ENCODE measurements at regions not wholly inside any gene's neighbourhood (a gene's known extent, or its start where the extent isn't known, plus 50 kb on each side); places are given as distances from the start of the nearest gene placed in this dataset.

DNA sequence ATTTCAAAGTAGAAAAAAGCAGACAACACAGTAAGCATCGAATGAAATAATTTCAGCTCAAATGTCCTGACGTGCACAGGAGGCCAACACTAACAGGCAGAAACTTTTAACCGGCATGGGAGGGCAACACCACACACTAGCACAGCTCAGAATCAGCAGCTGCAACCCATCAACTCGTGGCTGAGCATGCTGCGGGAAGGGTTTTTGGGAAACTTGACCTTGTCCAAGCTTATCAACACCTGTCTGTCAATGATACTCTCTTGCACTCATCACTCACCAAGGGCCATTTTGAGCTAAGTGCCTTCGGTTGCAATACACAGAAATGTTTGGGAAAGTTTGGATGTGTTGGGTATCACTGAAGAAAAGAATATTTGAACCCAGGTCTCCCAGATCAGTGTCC is 483.7 kb downstream of the TSHZ3 start:
- H3K27ac Mint-ChIP-seq: no peak overlapping the region
- no peak for DNase-seq (ENCODE audit: low spot score in 2 of 2, unreplicated experiment in 2 of 2)
- no peak overlapping the region for H3K4me3 Mint-ChIP-seq
- H3K27me3 Mint-ChIP-seq (ENCODE audit: low read depth): peaks cover 27% of the 10 kb centered on the region
- H3K9me3 Mint-ChIP-seq: peaks cover 14% of the 10 kb centered on the region
- TF ChIP-seq, protein P1, sequence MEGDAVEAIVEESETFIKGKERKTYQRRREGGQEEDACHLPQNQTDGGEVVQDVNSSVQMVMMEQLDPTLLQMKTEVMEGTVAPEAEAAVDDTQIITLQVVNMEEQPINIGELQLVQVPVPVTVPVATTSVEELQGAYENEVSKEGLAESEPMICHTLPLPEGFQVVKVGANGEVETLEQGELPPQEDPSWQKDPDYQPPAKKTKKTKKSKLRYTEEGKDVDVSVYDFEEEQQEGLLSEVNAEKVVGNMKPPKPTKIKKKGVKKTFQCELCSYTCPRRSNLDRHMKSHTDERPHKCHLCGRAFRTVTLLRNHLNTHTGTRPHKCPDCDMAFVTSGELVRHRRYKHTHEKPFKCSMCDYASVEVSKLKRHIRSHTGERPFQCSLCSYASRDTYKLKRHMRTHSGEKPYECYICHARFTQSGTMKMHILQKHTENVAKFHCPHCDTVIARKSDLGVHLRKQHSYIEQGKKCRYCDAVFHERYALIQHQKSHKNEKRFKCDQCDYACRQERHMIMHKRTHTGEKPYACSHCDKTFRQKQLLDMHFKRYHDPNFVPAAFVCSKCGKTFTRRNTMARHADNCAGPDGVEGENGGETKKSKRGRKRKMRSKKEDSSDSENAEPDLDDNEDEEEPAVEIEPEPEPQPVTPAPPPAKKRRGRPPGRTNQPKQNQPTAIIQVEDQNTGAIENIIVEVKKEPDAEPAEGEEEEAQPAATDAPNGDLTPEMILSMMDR (IDR thresholded peaks at IDR 0.05; ENCODE audit: unreplicated experiment): no peak
- no peaks in the 10 kb centered on the region for H3K36me3 Mint-ChIP-seq
- H3K4me1 Mint-ChIP-seq: peaks cover 3% of the 10 kb centered on the region

DNA sequence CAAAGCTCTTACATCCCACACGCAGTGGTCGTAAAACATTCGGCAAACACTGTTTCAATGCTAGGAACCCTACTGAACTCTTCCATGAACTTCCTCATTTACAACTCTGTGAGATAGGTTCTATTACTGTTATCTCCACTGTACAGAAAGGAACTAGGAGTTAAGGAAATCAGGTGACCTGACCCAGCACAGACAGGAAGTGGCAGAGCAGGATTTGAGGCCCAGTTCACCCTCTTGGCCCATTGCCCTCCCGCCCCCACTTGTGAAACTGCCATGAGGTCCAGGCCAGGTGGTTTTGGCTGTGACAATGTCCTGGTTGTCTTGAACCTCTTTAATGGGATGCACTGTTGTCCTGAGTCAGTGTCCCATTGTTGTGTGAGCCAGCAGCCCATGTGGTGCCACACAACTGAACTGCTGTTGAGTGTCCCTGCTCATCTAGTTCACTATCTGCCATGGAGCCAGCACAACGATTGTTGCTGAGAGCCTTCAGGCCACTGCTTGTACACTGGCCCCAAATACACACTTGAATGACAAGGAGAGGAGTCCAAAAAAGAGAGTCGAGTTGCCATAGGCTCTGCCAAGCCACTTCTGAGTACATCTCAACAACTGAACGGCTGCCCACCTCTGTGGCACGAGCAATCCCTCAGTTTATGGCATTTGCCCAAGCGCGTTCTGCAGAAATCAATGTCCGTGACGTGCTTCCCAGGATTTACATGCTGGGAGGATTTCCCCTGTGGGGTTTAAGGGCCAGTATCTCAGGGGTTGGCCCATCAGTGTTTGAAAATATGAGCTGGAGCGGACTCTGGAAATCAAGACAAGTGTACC is 484.6 kb downstream of the TSHZ3 start:
- TF ChIP-seq, protein P1 (IDR thresholded peaks at IDR 0.05; ENCODE audit: unreplicated experiment): no peak
- no peak for DNase-seq (ENCODE audit: low spot score in 2 of 2, unreplicated experiment in 2 of 2)
- Mint-ChIP-seq H3K9me3 (peaks cover 21% of the 10 kb centered on the region), H3K4me3 (no peak overlapping the region), H3K27me3 (ENCODE audit: low read depth) (peaks cover 27% of the 10 kb centered on the region), H3K27ac (no peak overlapping the region), H3K36me3 (no peaks in the 10 kb centered on the region), H3K4me1 (no peaks in the 10 kb centered on the region)

DNA sequence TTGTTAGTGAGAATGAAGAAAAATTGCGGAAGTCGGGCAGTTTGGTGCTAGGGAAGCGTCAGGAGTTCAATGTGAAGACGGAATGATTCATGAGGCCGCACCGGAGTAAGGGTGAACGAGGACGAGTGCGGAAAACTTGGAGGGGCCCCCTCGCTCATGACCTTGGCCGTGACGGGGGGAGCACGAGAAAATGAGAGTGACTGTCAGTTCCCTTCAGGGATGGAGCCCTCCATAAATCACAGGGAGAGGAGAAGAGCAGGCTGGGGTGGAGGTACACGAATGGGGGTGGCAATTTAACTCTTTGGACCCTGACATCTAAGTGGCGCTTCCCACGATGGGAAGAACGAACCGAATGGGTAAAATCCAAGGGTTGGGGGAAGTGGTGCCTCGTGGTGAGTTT is 486.4 kb downstream of the TSHZ3 start:
- peaks cover 17% of the 10 kb centered on the region for H3K27me3 Mint-ChIP-seq (ENCODE audit: low read depth)
- no peak for DNase-seq (ENCODE audit: low spot score in 2 of 2, unreplicated experiment in 2 of 2)
- H3K9me3 Mint-ChIP-seq: peaks cover 17% of the 10 kb centered on the region
- H3K4me3 Mint-ChIP-seq: no peak overlapping the region
- no peak overlapping the region for H3K27ac Mint-ChIP-seq
- no peaks in the 10 kb centered on the region for H3K36me3 Mint-ChIP-seq
- peaks cover 2% of the 10 kb centered on the region for H3K4me1 Mint-ChIP-seq
- TF ChIP-seq, protein P1 (IDR thresholded peaks at IDR 0.05; ENCODE audit: unreplicated experiment): no peak

DNA sequence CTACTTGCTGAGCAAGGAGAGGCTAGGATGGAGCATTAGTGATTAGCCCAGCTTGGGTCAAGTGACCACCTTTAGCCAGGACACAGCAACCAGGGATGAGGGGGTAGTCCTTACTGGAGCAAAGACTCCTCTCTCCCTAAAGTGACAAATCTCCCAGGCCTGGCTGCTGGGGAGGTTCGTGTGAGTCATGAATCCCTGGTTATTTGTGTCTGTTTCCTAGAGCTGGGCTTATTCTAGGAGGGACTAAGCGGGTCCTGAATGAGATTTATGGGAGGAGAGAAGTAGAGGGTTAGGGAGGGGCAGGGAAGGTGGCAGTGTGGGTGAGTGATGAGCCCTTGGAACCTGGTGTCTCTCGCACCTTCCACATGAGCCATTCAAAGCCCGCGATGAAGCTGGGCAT is 487.3 kb downstream of the TSHZ3 start:
- Mint-ChIP-seq H3K36me3 (no peaks in the 10 kb centered on the region), H3K9me3 (peaks cover 7% of the 10 kb centered on the region), H3K4me1 (peaks cover 2% of the 10 kb centered on the region), H3K4me3 (no peak overlapping the region), H3K27ac (no peak overlapping the region), H3K27me3 (ENCODE audit: low read depth) (peaks cover 16% of the 10 kb centered on the region)
- TF ChIP-seq, protein P1 (IDR thresholded peaks at IDR 0.05; ENCODE audit: unreplicated experiment): no peak
- no peak for DNase-seq (ENCODE audit: low spot score in 2 of 2, unreplicated experiment in 2 of 2)

DNA sequence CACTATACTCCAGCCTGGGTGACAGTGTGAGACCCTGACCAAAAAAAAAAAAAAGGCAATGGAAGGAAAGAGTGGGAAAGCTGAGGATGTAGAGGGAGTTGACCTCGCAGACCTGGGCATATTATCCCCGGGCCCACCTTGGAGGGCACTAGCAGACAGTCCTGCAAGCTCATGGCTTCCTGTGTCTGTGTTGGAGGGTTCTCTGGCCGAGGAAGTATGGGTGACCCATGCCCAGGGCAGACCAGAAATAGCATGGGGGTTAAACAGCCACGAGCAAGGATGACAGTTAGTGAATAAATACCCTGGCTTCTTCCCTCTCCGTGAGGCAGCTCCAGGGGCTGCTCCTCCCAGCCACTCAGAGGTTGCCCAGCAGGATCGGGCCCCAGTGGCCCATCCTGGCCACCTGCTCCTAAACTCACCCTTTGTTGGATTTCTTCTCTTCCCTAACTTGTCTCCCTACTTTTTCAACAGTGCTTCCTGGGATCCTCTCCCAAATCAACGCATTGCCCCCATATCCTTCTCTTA is 485.8 kb downstream of the ZNF536 start:
- no peak for DNase-seq (ENCODE audit: low spot score in 2 of 2, unreplicated experiment in 2 of 2)
- peaks cover 13% of the 10 kb centered on the region for H3K27me3 Mint-ChIP-seq (ENCODE audit: low read depth)

More for the DNA sequence above, 485.8 kb downstream of the ZNF536 start:
- TF ChIP-seq, protein P1 (IDR thresholded peaks at IDR 0.05; ENCODE audit: unreplicated experiment): no peak
- peaks cover 7% of the 10 kb centered on the region for H3K9me3 Mint-ChIP-seq
- H3K4me3 Mint-ChIP-seq: no peak overlapping the region
- H3K4me1 Mint-ChIP-seq: peaks cover 2% of the 10 kb centered on the region
- no peak overlapping the region for H3K27ac Mint-ChIP-seq
- no peaks in the 10 kb centered on the region for H3K36me3 Mint-ChIP-seq

Measured in mesothelial cell of epicardium (in vitro differentiated cells).